ENCODE measurements at regions not wholly inside any gene's neighbourhood (a gene's known extent, or its start where the extent isn't known, plus 50 kb on each side); places are given as distances from the start of the nearest gene placed in this dataset.

DNA sequence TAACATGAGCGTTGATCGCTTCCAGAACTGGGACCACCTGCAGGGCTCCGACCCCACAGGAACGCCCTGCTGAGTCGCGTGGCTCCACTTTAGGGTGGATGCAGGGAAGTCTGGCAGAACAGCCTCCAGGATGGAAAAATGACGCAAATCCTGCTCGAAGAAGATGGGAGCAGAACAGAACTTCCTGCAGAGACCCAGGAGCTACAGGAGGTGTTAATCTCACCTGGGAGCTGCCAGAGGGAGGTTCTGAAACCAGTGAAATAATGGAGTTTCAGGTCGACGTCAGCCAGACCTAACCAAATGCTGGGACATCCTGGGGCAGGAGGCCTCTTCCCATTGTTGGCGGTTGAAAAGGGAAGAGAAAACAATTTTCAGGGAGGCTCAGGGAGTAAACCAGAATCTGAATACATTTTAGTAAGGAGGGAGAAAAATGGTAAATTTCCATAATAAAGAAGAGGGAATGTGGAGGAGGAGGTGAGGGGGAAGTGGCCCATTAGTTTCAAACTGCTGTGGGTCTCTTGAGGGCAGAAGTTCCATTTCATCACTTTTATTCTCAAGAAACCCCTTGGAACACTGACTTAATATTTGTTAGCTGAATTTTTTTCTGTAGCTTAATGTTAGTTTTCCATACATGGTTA, 558.4 kb upstream of the CDH4 start:
- H3K9ac ChIP-seq (ENCODE audit: low read length): no peak overlapping the region
- no peak overlapping the region for H2AFZ ChIP-seq (ENCODE audit: low read length)
- H3K4me3 ChIP-seq (ENCODE audit: low read length): no peak overlapping the region
- no peak overlapping the region for H3K27ac ChIP-seq (ENCODE audit: low read length)
- H3K9me3 ChIP-seq (ENCODE audit: low read length): no peaks in the 10 kb centered on the region
- no peaks in the 10 kb centered on the region for H3K27me3 ChIP-seq (ENCODE audit: low read length)
- no peaks in the 10 kb centered on the region for H3K4me1 ChIP-seq (ENCODE audit: low read length)
- DNase-seq: no peak
- no peaks in the 10 kb centered on the region for H3K36me3 ChIP-seq (ENCODE audit: insufficient read depth, low read length)
- H4K20me1 ChIP-seq (ENCODE audit: insufficient read depth, low read depth, low read length): no peaks in the 10 kb centered on the region
- H3K79me2 ChIP-seq (ENCODE audit: low read length): no peaks in the 10 kb centered on the region
- H3K9me2 ChIP-seq (replicated peaks; ENCODE audit: insufficient read depth, low read length): no peaks in the 10 kb centered on the region
- H3K4me2 ChIP-seq (ENCODE audit: low read depth, low read length, poor library complexity, severe bottlenecking): no peak overlapping the region

DNA sequence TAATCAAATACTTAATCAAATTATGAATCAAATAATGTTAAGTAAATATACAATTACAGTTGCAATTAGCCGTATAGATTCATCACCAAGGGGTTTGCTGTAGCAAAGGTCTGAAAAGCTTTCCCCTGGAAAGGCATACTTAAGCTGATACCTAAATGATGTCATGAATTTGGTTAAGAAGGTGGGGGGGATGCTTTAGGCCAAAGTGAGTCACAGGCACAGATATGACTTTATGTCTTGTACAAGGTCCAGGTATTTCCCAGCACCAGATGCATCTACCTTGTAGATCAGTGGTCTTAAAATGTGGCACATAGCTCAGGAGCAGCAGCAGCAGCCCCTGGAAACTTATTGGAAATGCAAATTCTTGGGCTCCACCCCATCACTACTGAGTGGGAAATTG, 557.3 kb upstream of the CDH4 start:
- Histone ChIP-seq H3K4me3 (ENCODE audit: low read length) (no peak overlapping the region), H3K9me2 (replicated peaks; ENCODE audit: insufficient read depth, low read length) (no peaks in the 10 kb centered on the region), H3K9ac (ENCODE audit: low read length) (no peak overlapping the region), H3K27ac (ENCODE audit: low read length) (no peak overlapping the region), H4K20me1 (ENCODE audit: insufficient read depth, low read depth, low read length) (no peaks in the 10 kb centered on the region), H2AFZ (ENCODE audit: low read length) (no peak overlapping the region), H3K27me3 (ENCODE audit: low read length) (no peaks in the 10 kb centered on the region), H3K4me1 (ENCODE audit: low read length) (no peaks in the 10 kb centered on the region), H3K4me2 (ENCODE audit: low read depth, low read length, poor library complexity, severe bottlenecking) (no peak overlapping the region), H3K79me2 (ENCODE audit: low read length) (no peaks in the 10 kb centered on the region), H3K36me3 (ENCODE audit: insufficient read depth, low read length) (no peaks in the 10 kb centered on the region), H3K9me3 (ENCODE audit: low read length) (no peaks in the 10 kb centered on the region)
- DNase-seq: no peak

DNA sequence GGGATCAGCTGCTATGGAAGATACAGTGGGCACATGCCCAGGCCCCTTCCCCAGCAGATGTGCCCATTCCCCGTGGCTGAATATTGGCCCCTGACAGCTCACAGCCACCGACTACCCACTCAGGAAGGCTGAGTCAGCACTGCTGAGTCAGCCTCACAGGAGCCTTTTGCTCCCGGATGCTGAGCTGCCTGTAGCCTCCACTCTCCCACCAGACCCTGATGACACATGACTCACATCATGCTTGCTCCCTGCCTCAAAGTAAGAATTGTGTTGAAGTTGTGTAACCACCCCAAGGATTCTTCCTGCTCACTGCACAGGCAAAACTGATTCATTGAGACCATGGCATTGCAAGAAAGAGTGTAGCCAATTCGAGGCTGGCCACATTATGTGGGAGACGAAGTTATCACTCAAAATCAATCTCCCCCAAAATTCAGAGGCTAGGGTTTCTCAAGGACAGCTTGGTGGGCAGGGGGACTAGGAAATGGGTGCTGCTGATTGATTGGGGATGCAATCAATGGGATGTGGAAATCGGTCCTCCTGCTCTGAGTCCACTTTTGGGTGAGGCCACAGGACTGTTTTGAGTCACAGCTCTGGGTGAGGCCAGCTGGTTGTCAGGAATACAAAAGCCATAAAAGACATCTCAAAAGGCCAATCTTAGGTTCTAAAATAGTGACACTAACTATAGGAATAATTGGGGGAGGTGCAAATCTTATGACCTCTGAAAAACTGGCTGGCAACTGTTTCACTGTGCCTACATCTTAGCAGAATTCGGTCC, 556.6 kb upstream of the CDH4 start:
- no peak overlapping the region for H3K4me3 ChIP-seq (ENCODE audit: low read length)
- no peaks in the 10 kb centered on the region for H3K36me3 ChIP-seq (ENCODE audit: insufficient read depth, low read length)
- no peak overlapping the region for H3K27ac ChIP-seq (ENCODE audit: low read length)
- no peaks in the 10 kb centered on the region for H3K9me2 ChIP-seq (replicated peaks; ENCODE audit: insufficient read depth, low read length)
- H3K9me3 ChIP-seq (ENCODE audit: low read length): no peaks in the 10 kb centered on the region
- no peak for DNase-seq
- no peaks in the 10 kb centered on the region for H3K4me1 ChIP-seq (ENCODE audit: low read length)
- no peak overlapping the region for H3K9ac ChIP-seq (ENCODE audit: low read length)
- H3K27me3 ChIP-seq (ENCODE audit: low read length): no peaks in the 10 kb centered on the region
- no peaks in the 10 kb centered on the region for H3K79me2 ChIP-seq (ENCODE audit: low read length)
- no peak overlapping the region for H2AFZ ChIP-seq (ENCODE audit: low read length)
- no peaks in the 10 kb centered on the region for H4K20me1 ChIP-seq (ENCODE audit: insufficient read depth, low read depth, low read length)
- H3K4me2 ChIP-seq (ENCODE audit: low read depth, low read length, poor library complexity, severe bottlenecking): no peak overlapping the region

DNA sequence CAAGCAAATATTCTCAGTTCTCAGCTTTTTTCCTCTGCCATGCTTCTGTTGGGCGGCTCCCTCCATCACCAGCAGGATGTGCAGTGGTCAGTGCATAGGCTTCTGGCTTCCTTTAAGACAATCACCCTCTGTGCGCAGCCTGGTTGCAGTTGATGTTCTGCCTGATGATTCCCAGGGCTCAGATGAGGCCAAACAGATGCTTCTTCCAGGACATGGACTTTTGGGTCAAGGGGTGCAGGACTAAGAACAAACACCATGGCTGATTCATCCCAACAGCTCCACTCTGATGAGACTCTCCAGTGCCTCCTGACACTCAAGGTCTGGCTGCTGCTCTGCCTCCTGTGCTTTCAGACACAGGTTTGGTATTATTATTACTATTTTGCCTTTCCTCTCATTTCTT, 554.8 kb upstream of the CDH4 start:
- Histone ChIP-seq H3K9ac (ENCODE audit: low read length) (no peak overlapping the region), H3K4me1 (ENCODE audit: low read length) (no peaks in the 10 kb centered on the region), H3K4me2 (ENCODE audit: low read depth, low read length, poor library complexity, severe bottlenecking) (no peak overlapping the region), H3K9me3 (ENCODE audit: low read length) (no peaks in the 10 kb centered on the region), H2AFZ (ENCODE audit: low read length) (no peak overlapping the region), H3K27ac (ENCODE audit: low read length) (no peak overlapping the region), H3K9me2 (replicated peaks; ENCODE audit: insufficient read depth, low read length) (no peaks in the 10 kb centered on the region), H3K79me2 (ENCODE audit: low read length) (no peaks in the 10 kb centered on the region), H4K20me1 (ENCODE audit: insufficient read depth, low read depth, low read length) (no peaks in the 10 kb centered on the region), H3K27me3 (ENCODE audit: low read length) (no peaks in the 10 kb centered on the region), H3K36me3 (ENCODE audit: insufficient read depth, low read length) (no peaks in the 10 kb centered on the region), H3K4me3 (ENCODE audit: low read length) (no peak overlapping the region)
- no peak for DNase-seq

DNA sequence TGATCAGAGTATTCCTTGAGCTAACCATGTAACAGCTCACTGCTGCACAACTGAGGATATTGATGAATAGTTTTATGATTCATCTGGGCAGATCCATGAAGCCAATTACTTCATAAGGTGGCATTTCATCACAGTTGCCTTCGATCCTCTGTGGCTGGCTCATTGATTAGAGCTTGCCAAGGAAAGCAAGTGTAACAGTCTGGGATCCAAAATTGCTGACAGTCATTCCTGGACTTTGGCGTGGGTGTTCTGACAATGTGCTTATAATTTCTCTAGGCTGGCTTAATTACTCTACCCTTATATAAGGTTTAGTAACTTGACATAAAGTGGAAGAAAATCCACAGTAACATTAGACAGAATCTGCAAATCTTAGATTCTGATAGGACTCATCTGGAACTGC, 551.3 kb upstream of the CDH4 start:
- Histone ChIP-seq H3K27ac (ENCODE audit: low read length) (no peak overlapping the region), H3K9me2 (replicated peaks; ENCODE audit: insufficient read depth, low read length) (no peaks in the 10 kb centered on the region), H3K9me3 (ENCODE audit: low read length) (no peaks in the 10 kb centered on the region; the same call in 1 of the 2 replicates), H3K79me2 (ENCODE audit: low read length) (no peaks in the 10 kb centered on the region), H3K4me2 (ENCODE audit: low read depth, low read length, poor library complexity, severe bottlenecking) (no peak overlapping the region), H3K4me3 (ENCODE audit: low read length) (no peak overlapping the region), H4K20me1 (ENCODE audit: insufficient read depth, low read depth, low read length) (no peaks in the 10 kb centered on the region), H3K4me1 (ENCODE audit: low read length) (no peaks in the 10 kb centered on the region), H3K27me3 (ENCODE audit: low read length) (no peaks in the 10 kb centered on the region), H3K36me3 (ENCODE audit: insufficient read depth, low read length) (no peaks in the 10 kb centered on the region), H2AFZ (ENCODE audit: low read length) (no peak overlapping the region), H3K9ac (ENCODE audit: low read length) (no peak overlapping the region)
- DNase-seq: no peak

DNA sequence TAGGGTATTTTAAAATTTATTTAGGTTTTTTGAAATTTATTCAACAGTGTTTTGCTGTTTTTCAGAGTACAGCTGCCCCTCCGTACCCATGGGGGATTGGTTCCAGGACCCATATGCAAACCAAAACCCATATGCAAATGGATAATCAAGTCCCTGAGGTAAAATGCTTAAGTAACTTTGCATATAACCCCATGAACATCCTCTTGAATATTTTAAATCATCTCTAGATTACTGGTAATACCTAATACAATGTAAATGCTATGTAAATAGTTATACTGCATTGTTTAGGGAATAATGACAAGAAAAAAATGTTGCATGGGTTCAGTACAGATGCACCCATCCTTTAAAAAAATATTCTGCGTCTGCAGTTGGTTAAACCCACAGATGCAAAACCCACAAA, 547.9 kb upstream of the CDH4 start:
- Histone ChIP-seq H3K4me2 (ENCODE audit: low read depth, low read length, poor library complexity, severe bottlenecking) (no peak overlapping the region), H3K4me3 (ENCODE audit: low read length) (no peak overlapping the region), H4K20me1 (ENCODE audit: insufficient read depth, low read depth, low read length) (no peaks in the 10 kb centered on the region), H3K9me3 (ENCODE audit: low read length) (no peaks in the 10 kb centered on the region; the same call in 1 of the 2 replicates), H2AFZ (ENCODE audit: low read length) (no peak overlapping the region), H3K27me3 (ENCODE audit: low read length) (no peaks in the 10 kb centered on the region), H3K4me1 (ENCODE audit: low read length) (no peaks in the 10 kb centered on the region), H3K27ac (ENCODE audit: low read length) (no peak overlapping the region), H3K9ac (ENCODE audit: low read length) (no peak overlapping the region), H3K79me2 (ENCODE audit: low read length) (no peaks in the 10 kb centered on the region), H3K9me2 (replicated peaks; ENCODE audit: insufficient read depth, low read length) (no peaks in the 10 kb centered on the region), H3K36me3 (ENCODE audit: insufficient read depth, low read length) (no peaks in the 10 kb centered on the region)
- no peak for DNase-seq

DNA sequence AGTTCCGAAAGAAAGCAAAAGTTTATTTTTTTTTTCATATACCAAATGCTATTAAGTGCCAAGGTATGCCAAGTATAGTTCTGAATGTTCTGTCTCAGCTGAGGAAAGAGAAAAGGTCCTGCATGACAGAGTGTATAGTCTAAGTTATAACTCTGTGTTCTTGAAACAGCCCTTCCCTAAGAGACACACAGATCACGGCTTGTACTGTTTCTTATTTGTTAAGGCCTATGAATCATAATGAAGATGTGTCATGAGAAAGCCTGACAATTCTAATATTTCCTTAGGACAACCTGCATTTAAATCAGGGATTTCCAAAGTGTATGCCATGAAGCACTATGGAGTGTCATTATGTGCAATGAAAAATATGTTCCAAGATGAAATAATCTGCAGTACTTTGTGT, 538.7 kb upstream of the CDH4 start:
- Histone ChIP-seq H4K20me1 (ENCODE audit: insufficient read depth, low read depth, low read length) (no peaks in the 10 kb centered on the region), H3K36me3 (ENCODE audit: insufficient read depth, low read length) (no peaks in the 10 kb centered on the region), H3K27ac (ENCODE audit: low read length) (no peak overlapping the region), H3K9ac (ENCODE audit: low read length) (no peak overlapping the region), H3K79me2 (ENCODE audit: low read length) (no peaks in the 10 kb centered on the region), H3K4me3 (ENCODE audit: low read length) (no peak overlapping the region), H3K27me3 (ENCODE audit: low read length) (no peaks in the 10 kb centered on the region), H3K9me2 (replicated peaks; ENCODE audit: insufficient read depth, low read length) (no peaks in the 10 kb centered on the region), H3K9me3 (ENCODE audit: low read length) (no peaks in the 10 kb centered on the region), H3K4me1 (ENCODE audit: low read length) (no peaks in the 10 kb centered on the region), H3K4me2 (ENCODE audit: low read depth, low read length, poor library complexity, severe bottlenecking) (no peak overlapping the region), H2AFZ (ENCODE audit: low read length) (no peak overlapping the region)
- DNase-seq: no peak

DNA sequence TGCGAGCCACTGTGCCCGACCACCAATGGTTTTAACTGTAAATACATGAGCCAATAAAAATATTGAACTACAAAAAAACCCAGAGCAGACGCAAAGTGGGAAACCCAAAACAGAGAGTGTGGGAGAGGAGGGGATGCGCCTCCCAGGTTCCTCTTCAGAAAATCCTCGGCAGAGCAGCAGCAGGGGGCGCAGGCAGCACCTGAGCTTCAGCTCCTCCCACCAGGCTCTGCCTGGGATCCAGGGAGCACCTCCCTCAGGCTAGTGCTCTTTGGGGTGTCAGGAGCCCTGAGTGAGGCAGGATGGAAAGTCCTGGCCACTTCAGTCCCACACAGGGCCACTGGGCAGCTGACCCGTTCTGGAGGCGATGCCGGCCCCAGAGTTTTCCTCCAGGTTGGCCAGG, 536.9 kb upstream of the CDH4 start:
- no peak overlapping the region for H3K27ac ChIP-seq (ENCODE audit: low read length)
- no peaks in the 10 kb centered on the region for H3K9me2 ChIP-seq (replicated peaks; ENCODE audit: insufficient read depth, low read length)
- H3K27me3 ChIP-seq (ENCODE audit: low read length): no peaks in the 10 kb centered on the region
- no peaks in the 10 kb centered on the region for H3K79me2 ChIP-seq (ENCODE audit: low read length)
- H4K20me1 ChIP-seq (ENCODE audit: insufficient read depth, low read depth, low read length): no peaks in the 10 kb centered on the region
- no peak overlapping the region for H3K4me2 ChIP-seq (ENCODE audit: low read depth, low read length, poor library complexity, severe bottlenecking)
- DNase-seq: no peak
- H3K9me3 ChIP-seq (ENCODE audit: low read length): no peaks in the 10 kb centered on the region
- H3K4me1 ChIP-seq (ENCODE audit: low read length): no peaks in the 10 kb centered on the region
- H2AFZ ChIP-seq (ENCODE audit: low read length): no peak overlapping the region
- no peak overlapping the region for H3K4me3 ChIP-seq (ENCODE audit: low read length)
- H3K36me3 ChIP-seq (ENCODE audit: insufficient read depth, low read length): no peaks in the 10 kb centered on the region
- no peak overlapping the region for H3K9ac ChIP-seq (ENCODE audit: low read length)
